ENCODE measurements at regions not wholly inside any gene's neighbourhood (a gene's known extent, or its start where the extent isn't known, plus 50 kb on each side); places are given as distances from the start of the nearest gene placed in this dataset.

- no peak overlapping the region for H2AFZ ChIP-seq (ENCODE audit: low read depth, low read length)
- H3K4me3 ChIP-seq (ENCODE audit: low read length) = no peak overlapping the region
- no peaks in the 10 kb centered on the region for H3K27me3 ChIP-seq (ENCODE audit: insufficient read depth, low read depth, low read length)
- H3K4me2 ChIP-seq (ENCODE audit: low read length) = no peak overlapping the region
- no peaks in the 10 kb centered on the region for H3K9me3 ChIP-seq (ENCODE audit: low read length)
- H3K9me2 ChIP-seq (ENCODE audit: insufficient read depth, low read length) = no peaks in the 10 kb centered on the region
- H3F3A ChIP-seq (ENCODE audit: insufficient read depth, low read length, poor library complexity, severe bottlenecking) = no peaks in the 10 kb centered on the region
- no peak overlapping the region for H3K9ac ChIP-seq (ENCODE audit: low read length)
- TF ChIP-seq MXI1 (conservative IDR thresholded peaks at IDR 0.05; ENCODE audit: poor library complexity, severe bottlenecking) = no peak
- no peak for TF ChIP-seq POLR2AphosphoS5 (IDR thresholded peaks at IDR 0.05)
- no peak for TF ChIP-seq RAD21 (conservative IDR thresholded peaks at IDR 0.05)
- no peak for TF ChIP-seq EP300 (conservative IDR thresholded peaks at IDR 0.05; ENCODE audit: poor library complexity, severe bottlenecking)
- TF ChIP-seq SMC3 (conservative IDR thresholded peaks at IDR 0.05; ENCODE audit: poor library complexity) = no peak
- TF ChIP-seq REST (IDR thresholded peaks at IDR 0.05; ENCODE audit: borderline replicate concordance) = no peak
- TF ChIP-seq TAF1 (IDR thresholded peaks at IDR 0.05; ENCODE audit: low read depth) = no peak
- no peak for TF ChIP-seq EZH2 (IDR thresholded peaks at IDR 0.05; ENCODE audit: borderline replicate concordance, insufficient read depth, low read length, poor library complexity, severe bottlenecking)
- TF ChIP-seq, protein P1, sequence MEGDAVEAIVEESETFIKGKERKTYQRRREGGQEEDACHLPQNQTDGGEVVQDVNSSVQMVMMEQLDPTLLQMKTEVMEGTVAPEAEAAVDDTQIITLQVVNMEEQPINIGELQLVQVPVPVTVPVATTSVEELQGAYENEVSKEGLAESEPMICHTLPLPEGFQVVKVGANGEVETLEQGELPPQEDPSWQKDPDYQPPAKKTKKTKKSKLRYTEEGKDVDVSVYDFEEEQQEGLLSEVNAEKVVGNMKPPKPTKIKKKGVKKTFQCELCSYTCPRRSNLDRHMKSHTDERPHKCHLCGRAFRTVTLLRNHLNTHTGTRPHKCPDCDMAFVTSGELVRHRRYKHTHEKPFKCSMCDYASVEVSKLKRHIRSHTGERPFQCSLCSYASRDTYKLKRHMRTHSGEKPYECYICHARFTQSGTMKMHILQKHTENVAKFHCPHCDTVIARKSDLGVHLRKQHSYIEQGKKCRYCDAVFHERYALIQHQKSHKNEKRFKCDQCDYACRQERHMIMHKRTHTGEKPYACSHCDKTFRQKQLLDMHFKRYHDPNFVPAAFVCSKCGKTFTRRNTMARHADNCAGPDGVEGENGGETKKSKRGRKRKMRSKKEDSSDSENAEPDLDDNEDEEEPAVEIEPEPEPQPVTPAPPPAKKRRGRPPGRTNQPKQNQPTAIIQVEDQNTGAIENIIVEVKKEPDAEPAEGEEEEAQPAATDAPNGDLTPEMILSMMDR (IDR thresholded peaks at IDR 0.05; ENCODE audit: poor library complexity, severe bottlenecking) = no peak
- H3K36me3 ChIP-seq (ENCODE audit: insufficient read depth, low read length) = no peaks in the 10 kb centered on the region
- H3K27ac ChIP-seq (ENCODE audit: low read length) = no peak overlapping the region
- H4K20me1 ChIP-seq (ENCODE audit: insufficient read depth) = no peaks in the 10 kb centered on the region
- no peaks in the 10 kb centered on the region for H3K79me2 ChIP-seq (replicated peaks; ENCODE audit: insufficient read depth, low read length)
Measured at GRCh38 chr1:222202831-222203230, 345.1 kb downstream of the HHIPL2 start.

GRCh38 chr1:222196736-222197135 is 351.2 kb downstream of the HHIPL2 start:
- Histone ChIP-seq H3K9me3 (ENCODE audit: low read length) (no peaks in the 10 kb centered on the region), H3K27ac (ENCODE audit: low read length) (no peak overlapping the region), H3K36me3 (ENCODE audit: insufficient read depth, low read length) (no peaks in the 10 kb centered on the region), H3K4me3 (ENCODE audit: low read length) (no peak overlapping the region), H3K9me2 (ENCODE audit: insufficient read depth, low read length) (no peaks in the 10 kb centered on the region), H4K20me1 (ENCODE audit: insufficient read depth) (no peaks in the 10 kb centered on the region), H3F3A (ENCODE audit: insufficient read depth, low read length, poor library complexity, severe bottlenecking) (no peaks in the 10 kb centered on the region), H3K4me2 (ENCODE audit: low read length) (no peak overlapping the region), H2AFZ (ENCODE audit: low read depth, low read length) (no peak overlapping the region), H3K9ac (ENCODE audit: low read length) (no peak overlapping the region), H3K27me3 (ENCODE audit: insufficient read depth, low read depth, low read length) (no peaks in the 10 kb centered on the region), H3K79me2 (replicated peaks; ENCODE audit: insufficient read depth, low read length) (no peaks in the 10 kb centered on the region)
- TF ChIP-seq MXI1 (conservative IDR thresholded peaks at IDR 0.05; ENCODE audit: poor library complexity, severe bottlenecking) (no peak), REST (IDR thresholded peaks at IDR 0.05; ENCODE audit: borderline replicate concordance) (no peak), TAF1 (IDR thresholded peaks at IDR 0.05; ENCODE audit: low read depth) (no peak)

All from neural cell (in vitro differentiated cells).